HK-2 (cell line): ENCODE measurements at regions not wholly inside any gene's neighbourhood (a gene's known extent, or its start where the extent isn't known, plus 50 kb on each side); places are given as distances from the start of the nearest gene placed in this dataset.
"Not testable (repeated sequence)": the region's sequence is repeated elsewhere in the genome, so short reads cannot be mapped to it uniquely, and the experiment has no call there.

Source experiments
- DNase-seq: peaks from one replicate; pipeline ENCODE4 v3.0.0-alpha.2; 2018; ENCODE audit not compliant: unreplicated experiment

GRCh38 chr20:6321235-6321634, 198.4 kb upstream of the FERMT1 start:
- not testable (repeated sequence) for DNase-seq

GRCh38 chr20:6311841-6312655, 189.2 kb upstream of the FERMT1 start:
- DNase-seq, result no peak

DNA sequence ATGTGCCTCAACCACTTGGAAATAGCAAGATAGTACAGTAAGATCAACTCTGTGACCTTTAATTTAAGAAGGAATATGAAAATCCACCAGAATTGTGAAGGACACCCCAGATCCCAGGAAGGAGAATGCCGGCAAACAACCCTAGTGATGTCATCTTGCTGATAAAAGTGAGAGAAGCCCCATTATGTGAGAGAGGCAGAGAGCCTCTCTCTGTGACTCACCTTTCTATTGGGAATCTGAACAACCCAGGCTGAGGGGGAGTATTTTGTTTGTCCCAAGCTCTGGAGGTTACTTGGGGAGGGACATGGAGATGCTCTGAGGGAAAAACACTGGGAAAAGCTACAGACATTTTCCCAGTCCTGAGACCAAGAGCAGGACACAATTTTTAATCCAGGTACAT, 188.3 kb upstream of the FERMT1 start:
- no peak for DNase-seq

GRCh38 chr20:6305536-6305935, 182.7 kb upstream of the FERMT1 start:
- no peak for DNase-seq

DNA sequence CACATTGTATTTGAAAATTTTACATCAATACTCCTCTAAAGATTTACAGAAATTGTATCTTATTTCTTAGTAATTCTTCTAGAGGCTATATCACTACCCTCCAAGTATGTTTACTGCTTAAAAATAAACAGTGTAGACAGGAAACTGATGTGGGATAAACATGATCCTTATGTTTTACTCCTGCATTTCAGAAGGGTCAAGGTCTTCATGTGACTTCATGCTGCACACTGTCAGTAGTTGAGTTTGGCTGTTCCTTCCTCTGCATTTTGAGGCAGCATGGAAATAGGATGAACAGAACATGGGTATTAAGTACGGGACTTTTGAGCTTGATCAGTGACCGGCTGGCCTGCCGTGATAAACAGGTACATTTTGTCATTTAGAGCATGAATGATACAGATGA, 179.2 kb upstream of the FERMT1 start:
- DNase-seq, result no peak

GRCh38 chr20:6299456-6299855, 176.6 kb upstream of the FERMT1 start:
- DNase-seq, result no peak

DNA sequence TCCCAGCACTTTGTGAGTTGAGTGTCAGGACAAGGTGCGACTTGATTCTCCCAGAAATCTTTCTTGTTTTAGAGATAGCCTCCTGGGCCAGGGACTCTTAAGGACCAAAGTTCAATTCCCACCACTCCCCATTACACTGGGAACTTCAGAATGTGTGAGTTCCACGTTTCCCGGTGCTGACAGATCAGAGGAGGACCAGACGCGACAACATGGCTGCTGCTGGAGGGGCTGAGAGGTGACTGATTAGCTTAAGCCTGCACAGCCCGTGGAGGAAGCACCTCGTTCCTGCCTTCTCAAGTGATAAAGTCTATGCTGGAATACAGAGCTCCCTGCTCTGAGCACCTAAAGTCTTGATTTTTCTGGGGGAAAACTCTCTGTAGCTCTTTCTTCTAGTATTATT, 175.2 kb upstream of the FERMT1 start:
- no peak for DNase-seq

- no peak for DNase-seq
Measured at GRCh38 chr20:6295867-6296256, 173.0 kb upstream of the FERMT1 start.

GRCh38 chr20:6295127-6295866, 172.5 kb upstream of the FERMT1 start:
- no peak for DNase-seq

DNA sequence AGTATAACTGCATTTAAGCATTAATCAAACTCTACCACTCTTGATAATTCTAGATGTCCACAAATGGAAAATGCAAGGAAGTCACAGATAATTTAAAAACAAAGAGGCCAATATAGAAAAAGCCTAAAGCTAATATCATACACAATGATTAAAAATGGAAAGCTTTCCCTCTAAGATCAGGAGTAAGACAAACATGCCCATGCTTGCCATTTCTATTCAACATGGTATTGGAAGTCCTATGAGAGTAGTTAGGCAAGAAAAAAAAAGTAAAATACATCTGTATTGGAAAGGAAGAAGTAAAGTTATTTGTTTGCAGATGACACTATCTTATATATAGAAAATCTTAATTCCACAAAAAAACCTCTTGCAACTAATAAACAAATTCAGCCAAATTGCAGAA, 164.6 kb upstream of the FERMT1 start:
- no peak for DNase-seq

GRCh38 chr20:6282642-6283041, 159.8 kb upstream of the FERMT1 start:
- no peak for DNase-seq

DNA sequence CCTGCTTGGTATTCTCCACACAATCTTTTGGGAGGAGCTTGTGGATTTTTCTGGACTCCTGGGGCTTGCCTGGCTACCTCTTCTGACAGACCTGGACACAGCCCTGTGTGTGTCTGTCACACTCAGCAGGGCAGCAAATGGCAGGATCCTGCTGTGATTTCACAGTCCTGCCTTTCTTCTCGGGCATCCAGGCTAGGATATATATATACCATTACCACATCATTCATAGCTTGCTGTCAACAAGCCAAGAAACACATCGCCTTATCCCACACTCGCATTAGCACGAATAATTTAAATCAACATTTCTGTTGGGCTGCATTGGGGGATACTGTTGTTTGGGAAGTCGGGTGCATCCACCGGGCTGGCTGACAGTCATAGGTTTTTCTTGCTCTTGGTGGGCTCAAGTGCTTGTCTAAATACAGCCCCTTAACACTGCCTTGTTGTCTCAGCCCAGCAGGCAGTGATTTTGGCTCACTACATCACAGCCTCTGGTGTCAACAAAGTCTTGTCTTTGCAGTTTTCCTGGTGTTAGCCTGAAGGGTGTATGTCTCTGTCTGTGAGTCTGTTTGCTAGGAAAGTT, 154.9 kb upstream of the FERMT1 start:
- no peak for DNase-seq

GRCh38 chr20:6270404-6270803, 147.6 kb upstream of the FERMT1 start:
- DNase-seq, result not testable (repeated sequence)

- no peak for DNase-seq
Measured at GRCh38 chr20:6269168-6269873, 146.5 kb upstream of the FERMT1 start.

DNA sequence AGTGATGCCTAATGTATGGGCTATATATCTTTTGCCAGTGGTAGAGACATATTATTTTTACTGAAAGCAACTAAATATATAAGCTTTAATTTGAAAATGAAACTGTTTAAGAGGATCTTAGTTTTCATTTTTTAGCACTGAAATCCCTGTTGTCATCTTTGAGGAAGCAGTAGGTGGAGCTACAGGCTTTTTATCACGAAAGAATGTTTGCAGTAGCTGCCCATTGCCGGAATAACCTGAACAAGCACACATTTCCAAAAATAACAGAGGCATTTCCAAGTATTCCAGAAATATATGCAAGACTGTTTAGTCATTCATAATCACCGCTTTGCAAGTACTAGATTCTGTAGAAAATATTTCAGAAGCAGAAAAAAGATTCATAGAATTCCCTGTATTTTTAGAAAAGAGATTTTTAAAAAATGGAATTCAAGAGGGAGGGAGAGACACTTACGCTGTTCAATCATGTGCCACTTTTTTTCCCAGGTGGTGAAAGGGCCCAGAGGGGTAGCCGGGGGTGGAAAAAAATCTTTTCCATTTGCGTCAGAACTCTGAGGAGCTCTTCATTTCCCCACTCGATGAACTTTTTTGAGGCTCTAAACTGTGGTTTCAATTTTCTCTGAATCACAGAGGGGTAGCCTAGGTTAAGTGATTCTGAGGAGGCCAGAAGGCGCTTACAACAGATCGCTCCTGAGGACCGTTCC, 142.5 kb upstream of the FERMT1 start:
- DNase-seq, result no peak

DNA sequence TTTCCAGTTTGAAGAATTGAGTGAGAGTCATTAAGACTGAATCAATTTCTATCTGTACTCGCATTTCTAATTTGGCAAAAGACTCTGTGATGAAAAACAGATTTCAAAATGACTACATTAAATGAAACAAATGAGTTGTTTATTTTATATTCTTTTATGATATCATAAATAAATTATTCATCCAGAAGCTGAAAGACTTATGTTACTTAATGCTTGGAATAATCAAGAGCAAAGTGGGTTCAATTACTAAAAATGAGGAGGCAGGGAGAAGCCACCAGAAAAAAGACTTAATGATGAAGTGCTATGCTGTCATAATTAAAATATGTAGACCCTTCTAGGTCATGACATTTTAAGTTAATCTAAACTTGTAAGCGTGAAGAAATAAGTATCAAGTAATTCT, 130.6 kb upstream of the FERMT1 start:
- DNase-seq, result no peak

DNA sequence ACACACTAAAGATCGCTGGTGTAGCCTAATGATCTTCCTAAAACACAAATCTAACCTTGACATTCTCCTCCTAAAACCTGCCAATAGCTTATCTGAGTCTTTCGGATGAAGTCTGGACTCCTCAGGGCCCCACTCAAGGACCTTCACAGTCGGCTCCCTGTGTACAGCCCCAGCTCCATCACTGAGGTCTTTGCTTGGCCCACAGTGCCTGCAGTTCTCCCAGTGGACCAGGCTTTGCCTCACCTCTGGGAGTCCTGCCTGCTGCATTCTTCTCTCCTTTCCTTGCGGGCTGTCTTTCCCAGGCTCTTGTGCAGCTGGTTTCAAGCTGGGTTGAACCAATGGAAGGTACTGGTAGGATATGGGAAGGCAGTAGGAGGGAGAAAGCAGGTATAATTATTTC, 122.6 kb upstream of the FERMT1 start:
- no peak for DNase-seq

DNA sequence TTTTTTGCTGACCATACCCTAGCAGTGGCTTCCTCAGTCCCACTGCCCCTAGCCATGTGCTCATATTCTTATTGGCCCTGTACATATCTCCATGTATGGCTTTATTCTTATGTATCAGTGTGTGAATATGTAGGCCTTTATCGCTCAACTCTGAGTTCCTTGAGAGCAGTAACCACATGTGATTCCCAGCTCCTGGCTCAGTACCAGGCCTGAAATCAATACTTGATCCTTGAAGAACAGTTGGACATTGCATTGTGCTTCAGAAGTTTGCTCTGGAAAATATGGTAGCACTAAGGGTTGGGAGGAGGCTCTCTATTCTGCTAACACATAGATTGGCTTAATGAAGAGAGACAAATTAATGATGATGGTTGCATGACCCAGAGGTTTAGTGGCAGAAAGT, 118.8 kb upstream of the FERMT1 start:
- DNase-seq, result no peak

DNA sequence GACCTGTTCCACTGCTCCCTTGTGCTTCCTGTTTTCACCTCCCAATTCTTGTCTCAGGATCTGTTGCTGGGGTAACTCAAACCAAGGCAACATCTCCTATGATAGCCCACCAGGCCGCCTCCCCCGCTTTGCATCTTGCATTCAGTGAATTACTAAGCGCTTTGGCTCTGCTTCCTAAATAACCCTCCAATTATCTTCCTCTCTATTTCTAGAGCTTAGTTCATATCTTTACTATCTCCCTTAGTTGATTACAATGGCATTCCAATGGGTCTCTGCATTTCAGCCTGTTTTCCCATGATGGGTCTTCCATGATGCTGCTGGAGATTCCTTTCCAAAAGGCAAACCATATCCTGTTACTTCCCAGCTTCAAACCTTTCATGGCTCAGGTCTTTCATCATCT, 117.2 kb upstream of the FERMT1 start:
- no peak for DNase-seq

DNA sequence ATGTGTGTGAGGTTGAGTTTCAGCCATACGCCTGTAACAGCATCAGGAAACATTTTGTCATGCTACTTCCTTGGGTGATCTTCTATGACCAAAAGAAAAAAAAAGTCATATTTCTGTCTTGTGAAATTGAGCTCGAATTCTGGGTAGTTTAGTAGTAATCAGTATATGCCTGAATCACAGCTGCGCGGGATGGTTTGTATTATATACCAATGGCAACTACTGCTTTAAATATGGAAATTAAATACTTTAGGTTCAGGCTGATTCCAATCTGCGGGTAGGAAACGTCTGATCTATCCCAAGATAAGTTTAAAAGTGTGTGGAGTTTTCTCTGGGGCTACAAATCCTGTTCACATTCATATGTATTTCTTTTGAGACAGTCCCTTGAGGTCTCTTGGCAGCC, 115.6 kb upstream of the FERMT1 start:
- no peak for DNase-seq

DNA sequence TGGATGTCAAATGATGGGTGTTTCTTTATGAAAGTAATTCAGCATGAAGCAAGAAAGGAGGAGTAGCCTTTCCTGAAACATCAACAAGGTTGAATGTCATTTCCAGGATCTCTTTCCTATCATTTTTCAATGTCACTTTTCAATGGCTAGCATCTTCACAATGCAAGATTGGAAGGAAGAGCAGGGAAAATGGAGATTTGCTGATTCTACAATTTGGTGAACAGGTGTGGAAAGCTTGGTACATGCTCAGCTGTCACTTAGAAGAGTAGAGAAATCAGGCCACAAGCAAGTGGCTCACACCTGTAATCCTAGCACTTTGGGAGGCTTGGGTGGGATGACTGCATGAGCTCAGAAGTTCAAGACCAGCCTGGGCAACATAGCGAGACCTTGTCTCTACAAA, 112.7 kb upstream of the FERMT1 start:
- DNase-seq, result no peak

DNA sequence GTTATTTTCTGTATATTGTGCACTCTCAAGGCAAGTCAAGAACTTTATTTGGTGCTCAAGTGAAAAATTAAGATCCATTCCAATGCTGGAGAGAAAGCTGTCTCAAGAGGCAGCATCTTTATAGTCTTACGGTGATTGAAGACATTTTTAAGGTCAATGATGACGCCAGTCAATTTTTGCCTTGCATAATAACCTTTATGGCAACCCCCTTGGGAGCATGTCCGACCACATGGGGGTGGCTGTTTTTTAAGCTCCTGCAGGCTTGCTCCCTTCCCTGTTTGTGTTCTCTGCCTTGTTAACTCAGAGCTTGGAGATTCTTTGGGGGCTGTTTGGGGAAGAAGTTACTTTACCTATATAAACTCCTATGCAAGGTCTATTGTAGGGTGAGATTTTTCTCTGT, 109.6 kb upstream of the FERMT1 start:
- no peak for DNase-seq
